ENCODE measurements at regions not wholly inside any gene's neighbourhood (a gene's known extent, or its start where the extent isn't known, plus 50 kb on each side); places are given as distances from the start of the nearest gene placed in this dataset.
"Not testable (repeated sequence)": the region's sequence is repeated elsewhere in the genome, so short reads cannot be mapped to it uniquely, and the experiment has no call there.

DNA sequence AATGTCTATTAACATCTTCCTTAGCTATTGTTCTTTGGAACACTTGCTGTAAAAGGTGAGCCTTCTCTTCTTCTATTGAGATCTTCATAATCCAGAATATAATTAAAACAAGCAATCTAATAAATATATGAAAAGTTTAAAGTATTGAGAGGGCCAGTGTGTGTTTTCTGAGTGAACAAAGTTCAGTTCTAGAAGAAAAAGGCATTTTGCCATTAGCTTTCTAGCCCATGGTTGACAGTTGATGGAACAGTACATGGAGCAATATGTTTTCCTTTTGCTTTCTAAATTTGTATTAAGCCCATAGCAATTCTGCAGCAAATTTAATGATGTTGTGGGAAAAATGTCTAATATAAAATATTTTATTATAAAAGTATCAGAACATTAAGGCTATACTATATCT is 853.0 kb downstream of the TRHDE start:
- no peaks in the 10 kb centered on the region for H3K27me3 ChIP-seq (ENCODE audit: control insufficient read depth, insufficient read depth, low read length)
- H3K4me3 ChIP-seq (ENCODE audit: low read length in 3 of 3), result no peak overlapping the region
- no peak for DNase-seq
- TF ChIP-seq, protein P1, sequence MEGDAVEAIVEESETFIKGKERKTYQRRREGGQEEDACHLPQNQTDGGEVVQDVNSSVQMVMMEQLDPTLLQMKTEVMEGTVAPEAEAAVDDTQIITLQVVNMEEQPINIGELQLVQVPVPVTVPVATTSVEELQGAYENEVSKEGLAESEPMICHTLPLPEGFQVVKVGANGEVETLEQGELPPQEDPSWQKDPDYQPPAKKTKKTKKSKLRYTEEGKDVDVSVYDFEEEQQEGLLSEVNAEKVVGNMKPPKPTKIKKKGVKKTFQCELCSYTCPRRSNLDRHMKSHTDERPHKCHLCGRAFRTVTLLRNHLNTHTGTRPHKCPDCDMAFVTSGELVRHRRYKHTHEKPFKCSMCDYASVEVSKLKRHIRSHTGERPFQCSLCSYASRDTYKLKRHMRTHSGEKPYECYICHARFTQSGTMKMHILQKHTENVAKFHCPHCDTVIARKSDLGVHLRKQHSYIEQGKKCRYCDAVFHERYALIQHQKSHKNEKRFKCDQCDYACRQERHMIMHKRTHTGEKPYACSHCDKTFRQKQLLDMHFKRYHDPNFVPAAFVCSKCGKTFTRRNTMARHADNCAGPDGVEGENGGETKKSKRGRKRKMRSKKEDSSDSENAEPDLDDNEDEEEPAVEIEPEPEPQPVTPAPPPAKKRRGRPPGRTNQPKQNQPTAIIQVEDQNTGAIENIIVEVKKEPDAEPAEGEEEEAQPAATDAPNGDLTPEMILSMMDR (IDR thresholded peaks at IDR 0.05; ENCODE audit: borderline replicate concordance, extremely low read depth, insufficient read depth), result no peak
- no peaks in the 10 kb centered on the region for H3K9me3 ChIP-seq (ENCODE audit: control insufficient read depth in 2 of 3, insufficient read depth in 1 of 3, low read length in 3 of 3)
- H3K27ac ChIP-seq (ENCODE audit: low read depth in 2 of 2, low read length in 2 of 2), result no peak overlapping the region
- H3K4me1 ChIP-seq (ENCODE audit: control insufficient read depth in 2 of 3, insufficient read depth in 2 of 3, low read depth in 1 of 3, low read length in 3 of 3), result no peaks in the 10 kb centered on the region
- intact Hi-C loops (cut with DNase I), result no loop called here
- no peak for FAIRE-seq
- H3K9ac ChIP-seq (ENCODE audit: low read length in 3 of 3), result no peak overlapping the region
- H3K36me3 ChIP-seq (ENCODE audit: control insufficient read depth in 2 of 3, insufficient read depth in 3 of 3, low read length in 3 of 3), result no peaks in the 10 kb centered on the region

GRCh38 chr12:73136386-73136785 is 864.2 kb downstream of the TRHDE start:
- Histone ChIP-seq H3K9ac (ENCODE audit: low read length in 3 of 3) (no peak overlapping the region), H3K4me3 (ENCODE audit: low read length in 3 of 3) (no peak overlapping the region), H3K27ac (ENCODE audit: low read depth in 2 of 2, low read length in 2 of 2) (no peak overlapping the region), H3K36me3 (ENCODE audit: control insufficient read depth in 2 of 3, insufficient read depth in 3 of 3, low read length in 3 of 3) (no peaks in the 10 kb centered on the region), H3K27me3 (ENCODE audit: control insufficient read depth, insufficient read depth, low read length) (no peaks in the 10 kb centered on the region), H3K4me1 (ENCODE audit: control insufficient read depth in 2 of 3, insufficient read depth in 2 of 3, low read depth in 1 of 3, low read length in 3 of 3) (no peaks in the 10 kb centered on the region), H3K9me3 (ENCODE audit: control insufficient read depth in 2 of 3, insufficient read depth in 1 of 3, low read length in 3 of 3) (no peaks in the 10 kb centered on the region)
- FAIRE-seq (no peak), DNase-seq (no peak)
- TF ChIP-seq, protein P1 (IDR thresholded peaks at IDR 0.05; ENCODE audit: borderline replicate concordance, extremely low read depth, insufficient read depth), result no peak
- intact Hi-C loops (cut with DNase I), result no loop called here

DNA sequence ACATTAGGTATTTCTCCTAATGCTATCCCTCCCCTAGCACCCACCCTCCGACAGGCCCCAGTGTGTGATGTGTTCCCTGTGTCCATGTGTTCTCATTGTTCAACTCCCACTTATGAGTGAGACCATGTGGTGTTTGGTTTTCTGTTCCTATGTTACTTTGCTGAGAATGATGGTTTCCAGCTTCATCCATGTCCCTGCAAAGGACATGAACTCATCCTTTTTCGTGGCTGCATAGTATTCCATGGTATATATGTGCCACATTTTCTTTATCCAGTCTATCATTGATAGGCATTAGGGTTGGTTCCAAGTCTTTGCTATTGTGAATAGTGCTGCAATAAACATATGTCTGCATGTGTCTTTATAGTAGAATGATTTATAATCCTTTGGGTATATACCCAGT is 867.5 kb downstream of the TRHDE start:
- H3K36me3 ChIP-seq (ENCODE audit: control insufficient read depth in 2 of 3, insufficient read depth in 3 of 3, low read length in 3 of 3); intact Hi-C loops (cut with DNase I); H3K9ac ChIP-seq (ENCODE audit: low read length in 3 of 3); H3K27me3 ChIP-seq (ENCODE audit: control insufficient read depth, insufficient read depth, low read length); H3K9me3 ChIP-seq (ENCODE audit: control insufficient read depth in 2 of 3, insufficient read depth in 1 of 3, low read length in 3 of 3); H3K4me1 ChIP-seq (ENCODE audit: control insufficient read depth in 2 of 3, insufficient read depth in 2 of 3, low read depth in 1 of 3, low read length in 3 of 3); DNase-seq; FAIRE-seq; H3K27ac ChIP-seq (ENCODE audit: low read depth in 2 of 2, low read length in 2 of 2); H3K4me3 ChIP-seq (ENCODE audit: low read length in 3 of 3): not testable (repeated sequence)

DNA sequence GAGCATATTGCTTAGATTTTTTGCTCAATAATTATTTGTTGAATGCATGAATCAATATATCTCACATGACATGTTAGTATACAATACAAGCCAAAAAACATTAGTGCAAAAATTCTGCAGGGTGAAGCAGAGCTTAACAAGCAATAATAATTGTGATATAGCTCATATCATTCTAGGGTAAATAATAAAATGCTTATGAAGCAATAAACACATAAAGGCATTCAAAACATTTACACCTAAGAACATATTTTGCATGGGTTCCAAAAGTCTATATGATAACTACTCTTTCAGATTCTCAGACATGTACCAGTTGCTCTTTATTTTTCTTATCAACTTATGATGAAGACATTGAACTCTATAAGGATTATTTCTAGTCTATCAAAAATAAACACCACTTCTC is 886.2 kb downstream of the TRHDE start:
- Histone ChIP-seq H3K4me1 (ENCODE audit: control insufficient read depth in 2 of 3, insufficient read depth in 2 of 3, low read depth in 1 of 3, low read length in 3 of 3) (no peaks in the 10 kb centered on the region), H3K27ac (ENCODE audit: low read depth in 2 of 2, low read length in 2 of 2) (no peak overlapping the region), H3K27me3 (ENCODE audit: control insufficient read depth, insufficient read depth, low read length) (no peaks in the 10 kb centered on the region), H3K9me3 (ENCODE audit: control insufficient read depth in 2 of 3, insufficient read depth in 1 of 3, low read length in 3 of 3) (no peaks in the 10 kb centered on the region), H3K4me3 (ENCODE audit: low read length in 3 of 3) (no peak overlapping the region), H3K9ac (ENCODE audit: low read length in 3 of 3) (no peak overlapping the region), H3K36me3 (ENCODE audit: control insufficient read depth in 2 of 3, insufficient read depth in 3 of 3, low read length in 3 of 3) (no peaks in the 10 kb centered on the region)
- TF ChIP-seq, protein P1 (IDR thresholded peaks at IDR 0.05; ENCODE audit: borderline replicate concordance, extremely low read depth, insufficient read depth), result no peak
- intact Hi-C loops (cut with DNase I), result no loop called here
- FAIRE-seq (no peak), DNase-seq (no peak)

Measured in kidney (tissue), 13 donors.